ENCODE measurements at regions not wholly inside any gene's neighbourhood (a gene's known extent, or its start where the extent isn't known, plus 50 kb on each side); places are given as distances from the start of the nearest gene placed in this dataset.

DNA sequence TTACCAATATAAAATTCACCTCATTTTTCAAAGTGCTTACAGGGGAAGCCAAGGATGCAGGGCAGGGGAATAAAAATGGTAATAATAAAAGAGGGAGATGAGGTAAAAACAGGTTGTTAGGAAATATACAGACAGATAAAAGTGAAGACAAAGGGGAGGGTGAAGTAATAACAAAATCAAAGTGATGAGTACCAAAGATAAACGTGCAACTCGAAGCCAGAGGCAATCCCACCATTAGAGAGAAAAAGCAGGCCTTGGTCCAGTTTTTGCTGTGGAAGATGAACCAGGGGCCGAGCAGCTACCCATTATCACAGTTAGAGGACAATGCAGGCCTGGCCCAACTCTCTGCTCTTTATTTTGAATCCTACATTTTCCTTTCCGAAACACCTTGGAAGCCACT lies 99.6 kb upstream of the UPP2 start:
- Histone ChIP-seq H3K36me3 (no peaks in the 10 kb centered on the region), H3K4me3 (no peak overlapping the region), H3K9me3 (no peaks in the 10 kb centered on the region), H3K27ac (no peak overlapping the region), H3K27me3 (no peaks in the 10 kb centered on the region), H3K4me1 (peaks cover 0 to 6% (median 0%) of the 10 kb centered on the region in 3 donors)
- ATAC-seq: no peak
- 87% methylated on average over 4 of the region's 4 CpGs; no CpG with 5 or more reads in 1 of the 2 donors for WGBS, 2 donors (ENCODE audit: low coverage in 1 of 2)
- TF ChIP-seq POLR2AphosphoS5 (IDR thresholded peaks at IDR 0.05) (no peak), POLR2A (IDR thresholded peaks at IDR 0.05) (no peak), EP300 (IDR thresholded peaks at IDR 0.05) (no peak)
- TF ChIP-seq, protein P1, sequence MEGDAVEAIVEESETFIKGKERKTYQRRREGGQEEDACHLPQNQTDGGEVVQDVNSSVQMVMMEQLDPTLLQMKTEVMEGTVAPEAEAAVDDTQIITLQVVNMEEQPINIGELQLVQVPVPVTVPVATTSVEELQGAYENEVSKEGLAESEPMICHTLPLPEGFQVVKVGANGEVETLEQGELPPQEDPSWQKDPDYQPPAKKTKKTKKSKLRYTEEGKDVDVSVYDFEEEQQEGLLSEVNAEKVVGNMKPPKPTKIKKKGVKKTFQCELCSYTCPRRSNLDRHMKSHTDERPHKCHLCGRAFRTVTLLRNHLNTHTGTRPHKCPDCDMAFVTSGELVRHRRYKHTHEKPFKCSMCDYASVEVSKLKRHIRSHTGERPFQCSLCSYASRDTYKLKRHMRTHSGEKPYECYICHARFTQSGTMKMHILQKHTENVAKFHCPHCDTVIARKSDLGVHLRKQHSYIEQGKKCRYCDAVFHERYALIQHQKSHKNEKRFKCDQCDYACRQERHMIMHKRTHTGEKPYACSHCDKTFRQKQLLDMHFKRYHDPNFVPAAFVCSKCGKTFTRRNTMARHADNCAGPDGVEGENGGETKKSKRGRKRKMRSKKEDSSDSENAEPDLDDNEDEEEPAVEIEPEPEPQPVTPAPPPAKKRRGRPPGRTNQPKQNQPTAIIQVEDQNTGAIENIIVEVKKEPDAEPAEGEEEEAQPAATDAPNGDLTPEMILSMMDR (IDR thresholded peaks at IDR 0.05): no peak

DNA sequence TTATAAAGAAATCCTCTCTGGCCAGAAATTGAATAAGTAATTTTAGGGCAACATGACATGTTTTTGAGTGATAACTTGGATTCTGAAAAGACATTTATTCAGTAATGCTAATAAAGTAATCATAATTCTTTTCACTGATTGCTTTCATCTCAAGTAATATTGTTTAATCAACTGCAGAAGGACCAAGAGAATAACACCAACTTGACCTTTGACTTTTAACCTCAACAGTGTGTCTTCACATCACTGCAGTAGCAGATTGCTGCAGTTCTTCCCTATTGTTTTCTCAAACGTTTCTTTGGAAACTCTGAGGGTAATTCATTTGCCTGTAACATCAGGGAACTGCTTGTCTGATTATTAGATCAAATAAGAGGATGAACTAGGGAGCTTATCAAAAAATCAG lies 104.9 kb upstream of the UPP2 start:
- H3K9me3 ChIP-seq: no peaks in the 10 kb centered on the region
- H3K4me3 ChIP-seq: no peak overlapping the region
- H3K4me1 ChIP-seq: no peaks in the 10 kb centered on the region
- no peak for TF ChIP-seq POLR2AphosphoS5 (IDR thresholded peaks at IDR 0.05)
- TF ChIP-seq POLR2A (IDR thresholded peaks at IDR 0.05): no peak
- TF ChIP-seq, protein P1 (IDR thresholded peaks at IDR 0.05): no peak
- no peak for TF ChIP-seq EP300 (IDR thresholded peaks at IDR 0.05)
- no peaks in the 10 kb centered on the region for H3K27me3 ChIP-seq
- no peak overlapping the region for H3K27ac ChIP-seq
- H3K36me3 ChIP-seq: no peaks in the 10 kb centered on the region
- ATAC-seq: no peak
- 44% methylated on average over 1 of the region's 1 CpG for WGBS, 2 donors (ENCODE audit: low coverage in 1 of 2)

DNA sequence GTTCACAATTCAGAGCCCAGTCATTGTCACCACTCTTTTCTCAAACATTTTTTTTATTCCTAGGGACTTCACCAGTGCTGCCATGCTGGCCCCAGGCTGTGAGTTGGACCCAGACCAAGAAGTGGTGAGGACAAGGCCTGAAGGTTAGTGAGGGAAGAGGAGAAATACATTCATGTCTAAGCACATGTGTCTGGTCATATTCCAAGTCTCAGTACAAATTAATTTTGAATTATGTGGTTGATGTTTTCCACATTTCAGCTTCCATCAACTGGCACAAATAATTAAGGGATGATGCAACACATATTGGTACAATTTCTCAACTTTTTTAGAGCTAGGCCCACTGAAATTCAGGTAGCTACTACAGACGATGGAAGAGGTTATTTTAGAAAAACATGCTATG lies 106.6 kb upstream of the UPP2 start:
- H3K4me3 ChIP-seq: no peak overlapping the region
- 63 to 69% methylated on average over 1 of the region's 1 CpG for WGBS, 2 donors (ENCODE audit: low coverage in 1 of 2)

DNA sequence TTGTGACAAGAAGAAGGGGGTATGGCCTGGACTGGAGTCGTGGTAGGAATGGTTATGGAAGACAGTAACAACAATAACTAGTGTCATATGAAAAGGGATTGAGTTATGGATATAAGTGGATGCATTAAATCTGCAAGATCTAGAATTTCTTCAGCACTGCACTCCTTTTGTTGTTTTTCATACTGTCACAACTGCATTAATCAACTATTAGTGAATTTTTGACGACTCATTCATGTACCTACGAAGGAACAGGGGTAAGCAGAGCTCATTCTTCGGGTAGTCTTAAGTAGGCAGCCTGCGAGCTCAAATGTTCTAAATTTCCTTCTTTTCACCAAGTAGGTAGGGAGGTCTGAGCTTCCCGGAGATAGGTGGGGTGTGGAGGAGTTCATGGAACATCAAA lies 109.7 kb upstream of the UPP2 start:
- ATAC-seq: no peak

More for the DNA sequence above, 106.6 kb upstream of the UPP2 start:
- no peaks in the 10 kb centered on the region for H3K36me3 ChIP-seq
- no peaks in the 10 kb centered on the region for H3K9me3 ChIP-seq
- ATAC-seq: no peak
- no peaks in the 10 kb centered on the region for H3K27me3 ChIP-seq
- H3K4me1 ChIP-seq: no peaks in the 10 kb centered on the region
- H3K27ac ChIP-seq: no peak overlapping the region
- TF ChIP-seq POLR2AphosphoS5 (IDR thresholded peaks at IDR 0.05) (no peak), EP300 (IDR thresholded peaks at IDR 0.05) (no peak), POLR2A (IDR thresholded peaks at IDR 0.05) (no peak)
- TF ChIP-seq, protein P1 (IDR thresholded peaks at IDR 0.05): no peak

DNA sequence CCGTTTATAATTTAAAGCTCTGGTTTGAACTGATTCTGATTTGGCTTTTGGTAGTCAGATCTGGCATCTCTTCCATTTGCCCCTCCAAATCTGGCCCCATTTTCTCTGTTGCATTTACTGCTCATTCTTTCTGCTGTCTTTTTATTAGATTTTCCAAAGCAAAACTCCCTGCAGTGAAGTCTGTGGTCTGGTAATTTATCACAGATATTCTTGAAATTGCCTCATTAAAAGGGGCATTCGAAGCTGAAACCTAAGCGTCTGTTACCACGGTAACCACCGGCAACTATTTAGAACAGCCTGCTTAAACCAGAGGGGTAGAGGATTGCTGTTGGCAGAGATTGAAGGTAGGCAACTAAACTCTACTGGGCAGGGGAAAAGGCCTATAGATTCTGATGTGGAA lies 111.5 kb upstream of the UPP2 start:
- ATAC-seq: no peak
- Histone ChIP-seq H3K36me3 (no peaks in the 10 kb centered on the region), H3K27ac (no peak overlapping the region), H3K9me3 (no peaks in the 10 kb centered on the region), H3K27me3 (no peaks in the 10 kb centered on the region), H3K4me1 (no peaks in the 10 kb centered on the region), H3K4me3 (no peak overlapping the region)
- WGBS, 2 donors (ENCODE audit: low coverage in 1 of 2): 17 to 28% methylated on average over 2 to 5 of the region's 5 CpGs
- no peak for TF ChIP-seq EP300 (IDR thresholded peaks at IDR 0.05)
- no peak for TF ChIP-seq POLR2A (IDR thresholded peaks at IDR 0.05)
- TF ChIP-seq POLR2AphosphoS5 (IDR thresholded peaks at IDR 0.05): no peak
- TF ChIP-seq, protein P1 (IDR thresholded peaks at IDR 0.05): no peak

More for the DNA sequence above, 109.7 kb upstream of the UPP2 start:
- WGBS, 2 donors (ENCODE audit: low coverage in 1 of 2): 60 to 70% methylated on average over 5 to 6 of the region's 6 CpGs
- no peak overlapping the region for H3K27ac ChIP-seq
- H3K27me3 ChIP-seq: no peaks in the 10 kb centered on the region
- no peaks in the 10 kb centered on the region for H3K4me1 ChIP-seq
- H3K4me3 ChIP-seq: no peak overlapping the region
- no peak for TF ChIP-seq POLR2AphosphoS5 (IDR thresholded peaks at IDR 0.05)
- TF ChIP-seq, protein P1 (IDR thresholded peaks at IDR 0.05): no peak
- no peak for TF ChIP-seq EP300 (IDR thresholded peaks at IDR 0.05)
- no peak for TF ChIP-seq POLR2A (IDR thresholded peaks at IDR 0.05)
- H3K36me3 ChIP-seq: no peaks in the 10 kb centered on the region
- no peaks in the 10 kb centered on the region for H3K9me3 ChIP-seq

All from gastroesophageal sphincter (tissue), 4 donors.